Esophagus muscularis mucosa (tissue), 4 donors: ENCODE measurements at regions not wholly inside any gene's neighbourhood (a gene's known extent, or its start where the extent isn't known, plus 50 kb on each side); places are given as distances from the start of the nearest gene placed in this dataset.

Source experiments
- DNase-seq: peaks from one replicate; pipeline ENCODE4 v3.0.0-alpha.2; 2017; ENCODE audit errors: extremely low spot score
- H3K27ac ChIP-seq, 4 donors: fragments of 200-600 bp; sonication (generic); replicated peaks in 1 of 4; 1 replicate in 3 of 4; 2 replicates in 1 of 4; pipeline ENCODE4 v1.5.1; 2016 to 2019; ENCODE audit warnings: mild to moderate bottlenecking in 1 of 4
- H3K27me3 ChIP-seq, 4 donors: fragments of 200-600 bp; sonication (generic); one replicate each; pipeline versions ENCODE4 v1.5.1 to v1.6.0; 2016 to 2019
- H3K36me3 ChIP-seq, 4 donors: fragments of 200-600 bp; sonication (generic); one replicate each; pipeline ENCODE4 v1.5.1; 2016 to 2019
- H3K4me1 ChIP-seq, 4 donors: fragments of 200-600 bp; sonication (generic); one replicate each; pipeline ENCODE4 v1.5.1; 2016 to 2019
- H3K4me3 ChIP-seq, 4 donors: fragments of 200-600 bp; sonication (generic); 1 replicate in 2 of 4; 2 replicates in 2 of 4; pipeline ENCODE4 v1.5.1; 2016 to 2019; ENCODE audit warnings: mild to moderate bottlenecking in 4 of 4, moderate library complexity in 1 of 4
- H3K9me3 ChIP-seq, 4 donors: fragments of 200-600 bp; sonication (generic); 1 replicate in 3 of 4; 2 replicates in 1 of 4; pipeline ENCODE4 v1.5.1; 2016 to 2019
- CTCF ChIP-seq, 3 experiments: fragments of 200-600 bp in 2 of 3; fragments of 450-650 bp in 1 of 3; sonication (generic) in 2 of 3; IDR thresholded peaks; one replicate each; pipeline ENCODE4 v1.5.1; 2017 to 2019; ENCODE audit warnings: antibody characterized with exemption in 3 of 3, mild to moderate bottlenecking in 2 of 3, moderate library complexity in 1 of 3
- EP300 ChIP-seq: sonication (generic); formaldehyde crosslinking; IDR thresholded peaks from one replicate; pipeline ENCODE4 v1.6.1; 2017; ENCODE audit warnings: antibody characterized with exemption
- POLR2A ChIP-seq: fragments of 450-650 bp; IDR thresholded peaks from one replicate; pipeline ENCODE4 v1.6.1; 2017; ENCODE audit warnings: antibody characterized with exemption, moderate library complexity, mild to moderate bottlenecking, low read depth
- POLR2AphosphoS5 ChIP-seq, 2 donors: sonication (generic); formaldehyde crosslinking; IDR thresholded peaks; one replicate each; pipeline ENCODE4 v1.6.1; 2017; ENCODE audit warnings: antibody characterized with exemption in 2 of 2
- WGBS: methylation state at CpG from one replicate; pipeline ENCODE4 v1.1.5; 2018; 5-methylcytosine and 5-hydroxymethylcytosine counted together
- intact Hi-C: fragments of 100-400 bp; cut with DNase I; formaldehyde crosslinking; loops from one replicate; pipeline ENCODE4 v1.15.1; 2023

- Histone ChIP-seq H3K27me3 (no peaks in the 10 kb centered on the region), H3K4me1 (no peaks in the 10 kb centered on the region), H3K36me3 (no peaks in the 10 kb centered on the region), H3K9me3 (no peaks in the 10 kb centered on the region), H3K4me3 (no peak overlapping the region), H3K27ac (no peak overlapping the region)
- WGBS: 84% methylated on average over 3 of the region's 3 CpGs
- intact Hi-C loops: no loop called here
- DNase-seq: no peak
- no peak for TF ChIP-seq POLR2A
- TF ChIP-seq POLR2AphosphoS5 (IDR thresholded peaks at IDR 0.05): no peak
- TF ChIP-seq EP300: no peak
- no peak for TF ChIP-seq CTCF (IDR thresholded peaks at IDR 0.05)
Measured at GRCh38 chr6:114580882-114581281, 238.1 kb upstream of the HS3ST5 start.

GRCh38 chr6:114579486-114579885 lies 236.7 kb upstream of the HS3ST5 start:
- no peak for DNase-seq
- intact Hi-C loops: no loop called here
- H3K27me3 ChIP-seq: no peaks in the 10 kb centered on the region
- H3K9me3 ChIP-seq: no peaks in the 10 kb centered on the region
- H3K4me3 ChIP-seq: no peak overlapping the region
- no peak overlapping the region for H3K27ac ChIP-seq
- no peak for TF ChIP-seq CTCF (IDR thresholded peaks at IDR 0.05)
- no peak for TF ChIP-seq EP300
- no peak for TF ChIP-seq POLR2AphosphoS5 (IDR thresholded peaks at IDR 0.05)
- TF ChIP-seq POLR2A: no peak
- H3K36me3 ChIP-seq: no peaks in the 10 kb centered on the region
- no peaks in the 10 kb centered on the region for H3K4me1 ChIP-seq

GRCh38 chr6:114577109-114577508 lies 234.3 kb upstream of the HS3ST5 start:
- intact Hi-C loops: no loop called here

GRCh38 chr6:114576330-114576729 lies 233.5 kb upstream of the HS3ST5 start:
- Histone ChIP-seq H3K4me3 (no peak overlapping the region), H3K9me3 (no peaks in the 10 kb centered on the region), H3K4me1 (no peaks in the 10 kb centered on the region), H3K27ac (no peak overlapping the region), H3K36me3 (no peaks in the 10 kb centered on the region), H3K27me3 (no peaks in the 10 kb centered on the region)
- no peak for TF ChIP-seq POLR2A
- TF ChIP-seq EP300: no peak
- TF ChIP-seq POLR2AphosphoS5 (IDR thresholded peaks at IDR 0.05): no peak
- no peak for TF ChIP-seq CTCF (IDR thresholded peaks at IDR 0.05)
- DNase-seq: no peak
- intact Hi-C loops: no loop called here
- WGBS: 46% methylated on average over 4 of the region's 4 CpGs

More at GRCh38 chr6:114577109-114577508, 234.3 kb upstream of the HS3ST5 start:
- Histone ChIP-seq H3K4me3 (no peak overlapping the region), H3K27ac (no peak overlapping the region), H3K36me3 (no peaks in the 10 kb centered on the region), H3K27me3 (no peaks in the 10 kb centered on the region), H3K9me3 (no peaks in the 10 kb centered on the region), H3K4me1 (no peaks in the 10 kb centered on the region)
- TF ChIP-seq POLR2AphosphoS5 (IDR thresholded peaks at IDR 0.05) (no peak), EP300 (no peak), CTCF (IDR thresholded peaks at IDR 0.05) (no peak), POLR2A (no peak)
- WGBS: 62% methylated on average over 1 of the region's 1 CpG
- DNase-seq: no peak

- peaks cover 0 to 2% (median 0%) of the 10 kb centered on the region in 4 donors for H3K9me3 ChIP-seq
Measured at GRCh38 chr6:114569669-114570068, 226.8 kb upstream of the HS3ST5 start.

More at GRCh38 chr6:114569669-114570068, 226.8 kb upstream of the HS3ST5 start:
- no peak for DNase-seq
- Histone ChIP-seq H3K27ac (no peak overlapping the region), H3K27me3 (no peaks in the 10 kb centered on the region), H3K36me3 (no peaks in the 10 kb centered on the region), H3K4me3 (no peak overlapping the region), H3K4me1 (no peaks in the 10 kb centered on the region)
- intact Hi-C loops: no loop called here
- TF ChIP-seq EP300: no peak
- WGBS: 37% methylated on average over 3 of the region's 3 CpGs
